Calu3 (cell line): ENCODE measurements at regions not wholly inside any gene's neighbourhood (a gene's known extent, or its start where the extent isn't known, plus 50 kb on each side); places are given as distances from the start of the nearest gene placed in this dataset.

Experiments
- BruUV-seq: library from RNA; stranded (reverse); fragments of 400-500 nt; replicated peaks from 2 replicates; lab custom pipeline; 2021; lab: Mats Ljungman, UMichigan
- CTCF ChIA-PET: fragments of 300-600 bp; sonication (Branson Sonifier 250); formaldehyde crosslinking; loops from one replicate; lab custom pipeline; 2022; ENCODE audit warnings: antibody characterized with exemption; lab: Charles Lee
- DNase-seq: peaks from one replicate; pipeline ENCODE4 v3.0.0; 2022
- H3K27ac Mint-ChIP-seq: one replicate; pipeline ENCODE4 v1.8.0; 2022; ENCODE audit warnings: mixed read lengths; ENCODE audit not compliant: unreplicated experiment
- H3K27me3 Mint-ChIP-seq: one replicate; pipeline ENCODE4 v1.8.0; 2022; ENCODE audit warnings: mixed read lengths; ENCODE audit not compliant: unreplicated experiment
- H3K36me3 Mint-ChIP-seq: one replicate; pipeline ENCODE4 v1.8.0; 2022; ENCODE audit warnings: mild to moderate bottlenecking, moderate library complexity, mixed read lengths; ENCODE audit not compliant: insufficient read depth, unreplicated experiment
- H3K4me1 Mint-ChIP-seq: one replicate; pipeline ENCODE4 v1.8.0; 2022; ENCODE audit warnings: mild to moderate bottlenecking, low read depth, mixed read lengths; ENCODE audit not compliant: unreplicated experiment
- H3K4me3 Mint-ChIP-seq: one replicate; pipeline ENCODE4 v1.8.0; 2022; ENCODE audit warnings: mild to moderate bottlenecking, low read depth, moderate library complexity, mixed read lengths; ENCODE audit not compliant: unreplicated experiment
- H3K9me3 Mint-ChIP-seq: one replicate; pipeline ENCODE4 v1.8.0; 2022; ENCODE audit warnings: low read depth, mixed read lengths; ENCODE audit not compliant: unreplicated experiment
- intact Hi-C: fragments of 100-400 bp; cut with micrococcal nuclease; formaldehyde crosslinking; loops from one replicate; pipeline ENCODE4 v1.10.0; 2022; ENCODE audit not compliant: unreplicated experiment
- TF ChIP-seq, protein P1 (sequence below): fragments of 200-600 bp; IDR thresholded peaks from one replicate; pipeline ENCODE4 v1.8.0; 2022; ENCODE audit warnings: antibody characterized with exemption; ENCODE audit not compliant: unreplicated experiment

DNA sequence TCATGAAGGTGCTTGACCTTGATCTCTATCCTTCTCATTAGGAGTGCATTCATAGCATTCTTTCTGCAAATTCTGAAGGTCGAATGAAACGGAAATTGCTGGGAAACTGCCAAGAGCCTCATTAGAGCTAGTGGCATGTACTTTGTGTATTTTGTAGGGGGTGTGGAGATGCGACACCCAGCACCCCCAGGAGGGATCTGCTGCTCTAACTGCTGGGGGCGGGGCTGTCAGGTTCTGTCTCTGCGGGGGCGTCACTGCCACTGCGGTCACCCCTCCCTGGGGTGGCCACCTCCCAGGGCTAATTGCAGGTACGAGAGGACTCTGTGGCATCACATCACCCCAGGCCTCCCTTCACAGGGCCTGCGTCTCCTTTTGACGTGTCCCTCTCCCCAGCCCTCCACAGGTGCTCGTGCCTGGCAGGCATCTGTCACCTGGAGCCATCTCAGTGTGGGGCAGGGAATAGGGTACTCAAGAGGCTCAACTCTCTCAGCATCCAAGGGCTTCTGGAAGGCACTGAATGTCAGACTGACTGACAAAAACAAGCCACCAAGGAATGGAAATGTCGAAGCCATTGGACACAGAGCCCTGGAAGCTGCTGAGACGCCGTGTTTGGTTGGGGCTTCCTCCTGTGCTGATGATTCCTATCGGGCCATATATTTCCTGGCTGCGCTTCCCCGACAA lies 151.1 kb downstream of the ACTR3B start:
- BruUV-seq: no TSS peak
- Mint-ChIP-seq H3K27ac (no peak overlapping the region), H3K4me1 (no peaks in the 10 kb centered on the region), H3K9me3 (peaks cover 5% of the 10 kb centered on the region), H3K27me3 (no peaks in the 10 kb centered on the region), H3K4me3 (no peak overlapping the region), H3K36me3 (no peaks in the 10 kb centered on the region)
- CTCF ChIA-PET: no interaction called here
- DNase-seq: no peak
- intact Hi-C loops: no loop called here
- TF ChIP-seq, protein P1, sequence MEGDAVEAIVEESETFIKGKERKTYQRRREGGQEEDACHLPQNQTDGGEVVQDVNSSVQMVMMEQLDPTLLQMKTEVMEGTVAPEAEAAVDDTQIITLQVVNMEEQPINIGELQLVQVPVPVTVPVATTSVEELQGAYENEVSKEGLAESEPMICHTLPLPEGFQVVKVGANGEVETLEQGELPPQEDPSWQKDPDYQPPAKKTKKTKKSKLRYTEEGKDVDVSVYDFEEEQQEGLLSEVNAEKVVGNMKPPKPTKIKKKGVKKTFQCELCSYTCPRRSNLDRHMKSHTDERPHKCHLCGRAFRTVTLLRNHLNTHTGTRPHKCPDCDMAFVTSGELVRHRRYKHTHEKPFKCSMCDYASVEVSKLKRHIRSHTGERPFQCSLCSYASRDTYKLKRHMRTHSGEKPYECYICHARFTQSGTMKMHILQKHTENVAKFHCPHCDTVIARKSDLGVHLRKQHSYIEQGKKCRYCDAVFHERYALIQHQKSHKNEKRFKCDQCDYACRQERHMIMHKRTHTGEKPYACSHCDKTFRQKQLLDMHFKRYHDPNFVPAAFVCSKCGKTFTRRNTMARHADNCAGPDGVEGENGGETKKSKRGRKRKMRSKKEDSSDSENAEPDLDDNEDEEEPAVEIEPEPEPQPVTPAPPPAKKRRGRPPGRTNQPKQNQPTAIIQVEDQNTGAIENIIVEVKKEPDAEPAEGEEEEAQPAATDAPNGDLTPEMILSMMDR: no peak

DNA sequence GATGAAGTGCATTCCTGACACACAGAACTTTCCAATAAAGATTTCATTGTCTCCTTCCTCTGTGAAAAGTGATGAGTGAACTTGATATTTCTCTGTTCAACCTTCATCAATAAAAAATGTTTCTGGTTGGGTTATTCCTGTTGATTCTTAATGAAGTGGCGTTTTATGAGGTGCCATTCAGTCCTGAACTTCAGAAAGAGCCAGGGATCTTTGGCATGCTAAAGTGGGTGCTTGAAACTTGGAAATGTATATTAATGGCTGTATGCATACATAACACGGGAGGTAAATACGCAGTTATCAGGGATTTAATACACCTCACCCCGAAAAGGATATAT lies 151.6 kb downstream of the ACTR3B start:
- Mint-ChIP-seq H3K4me3 (no peak overlapping the region), H3K36me3 (no peaks in the 10 kb centered on the region), H3K27ac (no peak overlapping the region), H3K27me3 (no peaks in the 10 kb centered on the region), H3K4me1 (no peaks in the 10 kb centered on the region), H3K9me3 (peaks cover 5% of the 10 kb centered on the region)
- intact Hi-C loops: no loop called here
- DNase-seq: no peak
- no TSS peak for BruUV-seq
- CTCF ChIA-PET: no interaction called here
- TF ChIP-seq, protein P1: no peak

DNA sequence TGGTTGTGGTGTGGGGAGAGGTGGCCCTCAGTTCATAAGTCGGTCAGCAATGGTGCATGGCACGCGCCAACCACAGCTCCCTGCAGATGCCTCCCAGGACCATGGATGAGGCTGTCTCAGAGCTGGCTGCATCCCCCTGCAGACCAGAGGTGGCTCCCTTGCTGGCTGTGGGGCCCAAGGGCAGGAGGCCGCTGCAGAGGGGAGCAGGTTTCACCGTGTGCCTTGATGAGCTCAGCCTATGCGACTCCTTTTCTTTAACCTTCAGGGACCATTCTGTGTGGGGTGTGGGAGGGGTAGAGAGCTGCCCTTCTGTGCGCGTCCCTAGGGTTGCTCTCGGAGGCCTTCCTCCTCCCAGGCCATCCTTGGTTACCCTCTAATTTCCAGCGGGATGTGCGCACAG lies 152.4 kb downstream of the ACTR3B start:
- no TSS peak for BruUV-seq
- no peak for DNase-seq
- intact Hi-C loops: no loop called here
- CTCF ChIA-PET: no interaction called here
- H3K4me1 Mint-ChIP-seq: no peaks in the 10 kb centered on the region
- no peak overlapping the region for H3K27ac Mint-ChIP-seq
- no peaks in the 10 kb centered on the region for H3K27me3 Mint-ChIP-seq
- TF ChIP-seq, protein P1: no peak
- H3K4me3 Mint-ChIP-seq: no peak overlapping the region
- H3K9me3 Mint-ChIP-seq: peaks cover 5% of the 10 kb centered on the region
- H3K36me3 Mint-ChIP-seq: no peaks in the 10 kb centered on the region

DNA sequence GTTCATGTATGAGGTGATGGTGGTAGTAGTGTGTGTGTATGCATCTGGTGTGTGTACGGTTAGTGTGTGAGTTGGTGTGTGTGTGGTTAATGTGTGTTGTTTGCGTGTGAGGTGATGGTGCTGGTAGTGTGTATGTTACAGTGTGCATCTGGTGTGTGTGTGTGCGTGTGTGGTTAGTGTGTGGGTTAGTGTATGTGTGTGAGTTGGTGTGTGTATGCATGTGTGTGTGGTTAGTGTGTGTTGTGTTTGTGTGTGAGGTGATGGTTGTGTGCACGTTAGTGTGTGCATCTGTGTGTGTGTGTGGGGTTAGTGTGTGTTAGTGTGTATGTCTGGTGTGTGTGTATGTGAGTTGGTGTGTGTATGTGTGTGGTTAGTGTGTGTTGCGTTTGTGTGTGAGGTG lies 153.0 kb downstream of the ACTR3B start:
- CTCF ChIA-PET: no interaction called here
- Mint-ChIP-seq H3K36me3 (no peaks in the 10 kb centered on the region), H3K27me3 (no peaks in the 10 kb centered on the region), H3K27ac (no peak overlapping the region), H3K9me3 (peaks cover 2% of the 10 kb centered on the region), H3K4me3 (no peak overlapping the region), H3K4me1 (no peaks in the 10 kb centered on the region)
- intact Hi-C loops: no loop called here
- TF ChIP-seq, protein P1: no peak
- no TSS peak for BruUV-seq
- no peak for DNase-seq
